ENCODE measurements at regions not wholly inside any gene's neighbourhood (a gene's known extent, or its start where the extent isn't known, plus 50 kb on each side); places are given as distances from the start of the nearest gene placed in this dataset.

DNA sequence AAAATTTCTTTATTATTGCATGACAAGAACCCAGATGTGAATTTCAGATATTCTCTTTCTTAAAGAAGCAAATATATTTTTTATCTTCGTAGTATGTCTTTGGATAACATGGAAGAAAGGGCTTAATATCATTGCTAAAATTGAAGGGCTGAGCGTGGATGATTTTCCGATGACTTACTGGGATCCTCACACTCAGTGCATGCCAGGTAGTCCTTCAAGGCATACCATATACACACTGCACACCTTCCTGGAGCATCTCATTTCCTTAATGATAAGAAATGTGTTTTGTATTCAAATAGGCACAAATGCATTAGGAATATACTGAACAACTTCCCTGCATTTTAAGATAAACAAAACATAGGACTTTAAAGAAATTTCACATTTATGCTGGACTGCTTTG is 193.9 kb upstream of the MAP3K7 start:
- WGBS, 2 donors: 88 to 91% methylated on average over 3 of the region's 3 CpGs
- Histone ChIP-seq H3K27me3 (no peaks in the 10 kb centered on the region), H3K4me3 (no peak overlapping the region), H3K36me3 (no peaks in the 10 kb centered on the region), H3K9me3 (no peaks in the 10 kb centered on the region), H3K27ac (no peak overlapping the region), H3K4me1 (no peaks in the 10 kb centered on the region)
- DNase-seq: no peak
- TF ChIP-seq CTCF (IDR thresholded peaks at IDR 0.05) (no peak), POLR2AphosphoS5 (IDR thresholded peaks at IDR 0.05) (no peak), EP300 (IDR thresholded peaks at IDR 0.05) (no peak), POLR2A (IDR thresholded peaks at IDR 0.05) (no peak)
- no peak for ATAC-seq (ENCODE audit: low FRiP score in 2 of 2)

DNA sequence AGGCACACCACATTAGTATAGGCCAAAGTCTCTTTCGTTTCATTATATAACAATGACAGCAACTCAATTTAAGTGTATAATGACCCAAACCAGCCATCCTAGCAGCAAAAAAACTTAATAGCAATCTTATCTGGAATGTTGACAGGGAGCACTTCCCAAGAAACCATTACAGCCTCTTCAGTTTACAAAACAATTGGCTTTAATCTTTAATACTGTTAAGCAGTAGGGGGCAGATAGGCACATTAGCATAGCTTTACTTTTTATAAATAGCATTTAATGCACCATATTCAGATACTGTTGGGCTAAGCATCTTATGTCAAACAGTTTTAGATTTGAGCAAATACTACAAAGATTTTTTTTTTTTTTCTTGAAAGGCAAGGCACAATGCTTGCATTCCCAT is 193.3 kb upstream of the MAP3K7 start:
- Histone ChIP-seq H3K9me3 (no peaks in the 10 kb centered on the region), H3K4me1 (no peaks in the 10 kb centered on the region), H3K27ac (no peak overlapping the region), H3K27me3 (no peaks in the 10 kb centered on the region), H3K4me3 (no peak overlapping the region), H3K36me3 (no peaks in the 10 kb centered on the region)
- WGBS, 2 donors: 86 to 91% methylated on average over 1 of the region's 1 CpG
- TF ChIP-seq EP300 (IDR thresholded peaks at IDR 0.05) (no peak), POLR2A (IDR thresholded peaks at IDR 0.05) (no peak), CTCF (IDR thresholded peaks at IDR 0.05) (no peak), POLR2AphosphoS5 (IDR thresholded peaks at IDR 0.05) (no peak)
- ATAC-seq (ENCODE audit: low FRiP score in 2 of 2) (no peak), DNase-seq (no peak)

- ATAC-seq (ENCODE audit: low FRiP score in 2 of 2): no peak
- Histone ChIP-seq H3K9me3 (no peaks in the 10 kb centered on the region), H3K36me3 (no peaks in the 10 kb centered on the region), H3K27ac (no peak overlapping the region), H3K4me1 (no peaks in the 10 kb centered on the region), H3K27me3 (no peaks in the 10 kb centered on the region), H3K4me3 (no peak overlapping the region)
- TF ChIP-seq EP300 (IDR thresholded peaks at IDR 0.05) (no peak), CTCF (IDR thresholded peaks at IDR 0.05) (no peak), POLR2AphosphoS5 (IDR thresholded peaks at IDR 0.05) (no peak), POLR2A (IDR thresholded peaks at IDR 0.05) (no peak)
- 80 to 86% methylated on average over 5 of the region's 5 CpGs for WGBS, 2 donors
- no peak for DNase-seq
These were observed 191.7 kb upstream of the MAP3K7 start for GRCh38 chr6:90778417-90779203.

GRCh38 chr6:90770778-90771177 is 183.9 kb upstream of the MAP3K7 start:
- H3K4me1 ChIP-seq: no peaks in the 10 kb centered on the region
- DNase-seq: no peak
- no peaks in the 10 kb centered on the region for H3K36me3 ChIP-seq
- H3K27me3 ChIP-seq: no peaks in the 10 kb centered on the region
- no peak for ATAC-seq (ENCODE audit: low FRiP score in 2 of 2)
- H3K27ac ChIP-seq: no peak overlapping the region
- no peaks in the 10 kb centered on the region for H3K9me3 ChIP-seq
- H3K4me3 ChIP-seq: no peak overlapping the region
- no peak for TF ChIP-seq EP300 (IDR thresholded peaks at IDR 0.05)

DNA sequence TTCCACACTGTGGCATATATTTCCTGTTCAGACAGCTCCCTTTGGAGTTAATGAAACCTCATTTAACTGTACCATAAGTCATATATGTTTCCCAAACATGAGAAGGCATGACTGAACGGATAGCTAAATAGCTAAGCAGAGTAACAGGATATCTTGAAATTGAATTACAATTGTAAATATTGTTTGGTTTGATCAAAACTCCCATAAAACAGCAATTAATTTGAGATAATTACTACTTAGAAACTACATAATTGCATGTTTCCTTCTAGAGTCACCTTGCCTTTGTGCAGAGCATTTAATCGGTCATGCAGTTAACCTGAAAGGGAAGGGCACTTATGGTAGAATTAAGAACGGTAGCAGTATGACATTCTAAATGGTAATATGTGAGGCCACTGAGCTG is 179.0 kb upstream of the MAP3K7 start:
- H3K27me3 ChIP-seq: no peaks in the 10 kb centered on the region
- H3K27ac ChIP-seq: no peak overlapping the region
- H3K4me3 ChIP-seq: no peak overlapping the region
- no peaks in the 10 kb centered on the region for H3K36me3 ChIP-seq
- H3K9me3 ChIP-seq: no peaks in the 10 kb centered on the region
- 79% methylated on average over 3 of the region's 3 CpGs for WGBS, 2 donors
- no peaks in the 10 kb centered on the region for H3K4me1 ChIP-seq
- DNase-seq (no peak), ATAC-seq (ENCODE audit: low FRiP score in 2 of 2) (no peak)
- TF ChIP-seq POLR2AphosphoS5 (IDR thresholded peaks at IDR 0.05): no peak
- TF ChIP-seq EP300 (IDR thresholded peaks at IDR 0.05): no peak

- no peaks in the 10 kb centered on the region for H3K27me3 ChIP-seq
- DNase-seq (no peak), ATAC-seq (ENCODE audit: low FRiP score in 2 of 2) (no peak)
- H3K9me3 ChIP-seq: no peaks in the 10 kb centered on the region
- H3K4me3 ChIP-seq: no peak overlapping the region
- H3K27ac ChIP-seq: no peak overlapping the region
- no peaks in the 10 kb centered on the region for H3K4me1 ChIP-seq
- TF ChIP-seq POLR2AphosphoS5 (IDR thresholded peaks at IDR 0.05): no peak
- no peaks in the 10 kb centered on the region for H3K36me3 ChIP-seq
- WGBS, 2 donors: 61 to 70% methylated on average over 2 of the region's 2 CpGs
These were observed 178.6 kb upstream of the MAP3K7 start for GRCh38 chr6:90765491-90765890.

All from upper lobe of left lung (tissue), 6 donors.